NCI-H2196 (cell line): ENCODE measurements at regions not wholly inside any gene's neighbourhood (a gene's known extent, or its start where the extent isn't known, plus 50 kb on each side); places are given as distances from the start of the nearest gene placed in this dataset.
"Not testable (repeated sequence)": the region's sequence is repeated elsewhere in the genome, so short reads cannot be mapped to it uniquely, and the experiment has no call there.

Experiments
- DNase-seq: peaks from one replicate; lab custom pipeline; 2025; ENCODE audit not compliant: unreplicated experiment; lab: John Stamatoyannopoulos, UW

GRCh38 chr10:53440601-53441000 lies 668.0 kb upstream of the MBL2 start:
- no peak for DNase-seq

GRCh38 chr10:53439075-53439474 lies 666.5 kb upstream of the MBL2 start:
- not testable (repeated sequence) for DNase-seq

- DNase-seq: no peak
Measured at GRCh38 chr10:53434413-53434812, 661.8 kb upstream of the MBL2 start.

GRCh38 chr10:53432035-53432434 lies 659.5 kb upstream of the MBL2 start:
- no peak for DNase-seq

GRCh38 chr10:53430974-53431373 lies 658.4 kb upstream of the MBL2 start:
- DNase-seq: no peak

- DNase-seq: no peak
Measured at GRCh38 chr10:53430127-53430891, 657.7 kb upstream of the MBL2 start.

- DNase-seq: no peak
Measured at GRCh38 chr10:53422223-53422888, 649.8 kb upstream of the MBL2 start.

GRCh38 chr10:53412651-53413050 lies 640.1 kb upstream of the MBL2 start:
- no peak for DNase-seq

- DNase-seq: no peak
Measured at GRCh38 chr10:53406532-53406931, 633.9 kb upstream of the MBL2 start.

GRCh38 chr10:53403688-53404087 lies 631.1 kb upstream of the MBL2 start:
- DNase-seq: no peak

- DNase-seq: no peak
Measured at GRCh38 chr10:53402594-53402993, 630.0 kb upstream of the MBL2 start.

- no peak for DNase-seq
Measured at GRCh38 chr10:53401536-53401935, 629.0 kb upstream of the MBL2 start.

GRCh38 chr10:53396876-53397275 lies 624.3 kb upstream of the MBL2 start:
- no peak for DNase-seq

GRCh38 chr10:53395449-53395848 lies 622.9 kb upstream of the MBL2 start:
- DNase-seq: no peak

- DNase-seq: no peak
Measured at GRCh38 chr10:53387562-53387961, 615.0 kb upstream of the MBL2 start.

GRCh38 chr10:53382543-53382942 lies 610.0 kb upstream of the MBL2 start:
- no peak for DNase-seq

- DNase-seq: no peak
Measured at GRCh38 chr10:53379956-53380355, 607.4 kb upstream of the MBL2 start.

GRCh38 chr10:53370347-53370746 lies 597.8 kb upstream of the MBL2 start:
- no peak for DNase-seq

- no peak for DNase-seq
Measured at GRCh38 chr10:53361936-53362335, 589.4 kb upstream of the MBL2 start.

- no peak for DNase-seq
Measured at GRCh38 chr10:53361281-53361680, 588.7 kb upstream of the MBL2 start.

GRCh38 chr10:53358978-53359377 lies 586.4 kb upstream of the MBL2 start:
- DNase-seq: not testable (repeated sequence)

GRCh38 chr10:53358536-53358935 lies 586.0 kb upstream of the MBL2 start:
- no peak for DNase-seq

- DNase-seq: no peak
Measured at GRCh38 chr10:53357587-53357986, 585.0 kb upstream of the MBL2 start.
